Fibroblast of lung (primary cell): ENCODE measurements at regions not wholly inside any gene's neighbourhood (a gene's known extent, or its start where the extent isn't known, plus 50 kb on each side); places are given as distances from the start of the nearest gene placed in this dataset.

Experiments used
- CTCF ChIP-seq, 2 donors: IDR thresholded peaks in 1 of 2; conservative IDR thresholded peaks in 1 of 2; 1 replicate in 1 of 2; 2 replicates in 1 of 2; pipeline ENCODE4 v1.5.1; 2011 to 2012; ENCODE audit warnings: low read length in 2 of 2, control low read depth in 1 of 2, inconsistent platforms in 1 of 2, low read depth in 1 of 2, mild to moderate bottlenecking in 1 of 2
- EZH2 ChIP-seq: IDR thresholded peaks from 2 replicates; pipeline ENCODE4 v1.5.1; 2012; ENCODE audit warnings: low read length, control low read depth, mild to moderate bottlenecking; ENCODE audit errors: missing control alignments

GRCh38 chr6:10177704-10178103, 237.2 kb downstream of the TFAP2A start:
- TF ChIP-seq CTCF (conservative IDR thresholded peaks at IDR 0.05 in 1 of 2, IDR thresholded peaks at IDR 0.05 in 1 of 2; ENCODE audit: low read depth in 1 of 2, low read length in 2 of 2) (no peak), EZH2 (no peak)
